ENCODE measurements at regions not wholly inside any gene's neighbourhood (a gene's known extent, or its start where the extent isn't known, plus 50 kb on each side); places are given as distances from the start of the nearest gene placed in this dataset.

GRCh38 chr14:71695611-71696350, 236.4 kb upstream of the RGS6 start:
- no peak for DNase-seq

- DNase-seq = no peak
These were observed 234.2 kb upstream of the RGS6 start for GRCh38 chr14:71698027-71698426.

GRCh38 chr14:71698673-71699072, 233.6 kb upstream of the RGS6 start:
- no peak for DNase-seq

- no peak for DNase-seq
These were observed 230.2 kb upstream of the RGS6 start for GRCh38 chr14:71701990-71702389.

- no peak for DNase-seq
These were observed 229.4 kb upstream of the RGS6 start for GRCh38 chr14:71702786-71703185.

- no peak for DNase-seq
These were observed 228.8 kb upstream of the RGS6 start for GRCh38 chr14:71703477-71703876.

GRCh38 chr14:71704210-71704609, 228.0 kb upstream of the RGS6 start:
- no peak for DNase-seq

- no peak for DNase-seq
These were observed 226.8 kb upstream of the RGS6 start for GRCh38 chr14:71705460-71705859.

- DNase-seq = no peak
These were observed 223.2 kb upstream of the RGS6 start for GRCh38 chr14:71709076-71709475.

GRCh38 chr14:71709987-71710386, 222.2 kb upstream of the RGS6 start:
- no peak for DNase-seq

GRCh38 chr14:71711125-71711524, 221.1 kb upstream of the RGS6 start:
- peak; percentile 30 for DNase-seq

- no peak for DNase-seq
These were observed 220.6 kb upstream of the RGS6 start for GRCh38 chr14:71711619-71712018.

- no peak for DNase-seq
These were observed 219.8 kb upstream of the RGS6 start for GRCh38 chr14:71712478-71712877.

- no peak for DNase-seq
These were observed 219.2 kb upstream of the RGS6 start for GRCh38 chr14:71713016-71713415.

GRCh38 chr14:71713451-71713850, 218.8 kb upstream of the RGS6 start:
- no peak for DNase-seq

- DNase-seq = no peak
These were observed 218.0 kb upstream of the RGS6 start for GRCh38 chr14:71714225-71714624.

- no peak for DNase-seq
These were observed 216.0 kb upstream of the RGS6 start for GRCh38 chr14:71716041-71716772.

GRCh38 chr14:71720978-71721624, 211.1 kb upstream of the RGS6 start:
- peak; percentile 84 for DNase-seq

GRCh38 chr14:71721791-71722190, 210.4 kb upstream of the RGS6 start:
- DNase-seq = no peak

GRCh38 chr14:71722885-71723284, 209.3 kb upstream of the RGS6 start:
- no peak for DNase-seq

GRCh38 chr14:71725922-71726579, 206.2 kb upstream of the RGS6 start:
- DNase-seq = peak; percentile 26

- DNase-seq = no peak
These were observed 205.6 kb upstream of the RGS6 start for GRCh38 chr14:71726580-71727021.

GRCh38 chr14:71728386-71728785, 203.8 kb upstream of the RGS6 start:
- no peak for DNase-seq

Data from hematopoietic multipotent progenitor cell treated with erythropoietin and hydrocortisone succinate and interleukin-3 and kit ligand, for 6 days (in vitro differentiated cells).